Panc1 (cell line): ENCODE measurements at regions not wholly inside any gene's neighbourhood (a gene's known extent, or its start where the extent isn't known, plus 50 kb on each side); places are given as distances from the start of the nearest gene placed in this dataset.

Experiments used
- ATAC-seq: fragments of 200-7000 bp; cut with Tn5 transposase; 2 replicates; pipeline ENCODE4 v1.9.1; 2020; ENCODE audit warnings: mild to moderate bottlenecking, moderate library complexity
- BruUV-seq: library from RNA; stranded (reverse); fragments of 400-500 nt; replicated peaks from 2 replicates; lab custom pipeline; 2021; lab: Mats Ljungman, UMichigan
- CTCF ChIA-PET: fragments of 300-600 bp; sonication (Branson Sonifier 250); formaldehyde crosslinking; loops from one replicate; lab custom pipeline; 2022; ENCODE audit warnings: antibody characterized with exemption; lab: Charles Lee
- POLR2A ChIA-PET: fragments of 300-600 bp; sonication (Branson Sonifier 250); formaldehyde crosslinking; loops from one replicate; lab custom pipeline; 2022; ENCODE audit warnings: antibody characterized with exemption; lab: Charles Lee
- DNase-seq: peaks from one replicate; pipeline ENCODE4 v3.0.0-alpha.2; 2010; ENCODE audit warnings: low read depth, low spot score
- H3K27ac ChIP-seq: 2 replicates; pipeline ENCODE4 v1.5.1; 2011; ENCODE audit warnings: mild to moderate bottlenecking, low read length, inconsistent platforms
- H3K27me3 ChIP-seq: fragments of 200-500 bp; sonication (Bioruptor generic); 2 replicates; pipeline ENCODE4 v1.6.0; 2014; ENCODE audit warnings: low read length, inconsistent platforms; ENCODE audit not compliant: control insufficient read depth, insufficient read depth
- H3K36me3 ChIP-seq: fragments of 200-500 bp; sonication (Bioruptor generic); 2 replicates; pipeline ENCODE4 v1.5.1; 2014; ENCODE audit warnings: inconsistent platforms, mild to moderate bottlenecking, low read length, moderate library complexity; ENCODE audit not compliant: control insufficient read depth, insufficient read depth
- H3K4me1 ChIP-seq: 2 replicates; pipeline ENCODE4 v1.5.1; 2011; ENCODE audit warnings: inconsistent platforms, mild to moderate bottlenecking, low read length, moderate library complexity; ENCODE audit not compliant: control insufficient read depth, insufficient read depth
- H3K4me3 ChIP-seq, 2 experiments: 2 replicates each; pipeline ENCODE4 v1.5.1; 2011 to 2012; ENCODE audit warnings: low read depth in 2 of 2, low read length in 2 of 2, mild to moderate bottlenecking in 2 of 2, inconsistent platforms in 1 of 2, moderate library complexity in 1 of 2
- H3K9me3 ChIP-seq: fragments of 200-500 bp; sonication (Bioruptor generic); 2 replicates; pipeline ENCODE4 v1.5.1; 2014; ENCODE audit warnings: low read depth, mild to moderate bottlenecking, inconsistent platforms, low read length, moderate library complexity; ENCODE audit not compliant: control insufficient read depth, insufficient read depth
- CTCF ChIP-seq: fragments of 450-650 bp; IDR thresholded peaks from 2 replicates; pipeline ENCODE4 v1.5.1; 2017; ENCODE audit warnings: mild to moderate bottlenecking
- POLR2AphosphoS5 ChIP-seq: IDR thresholded peaks from 2 replicates; pipeline ENCODE4 v1.6.1; 2012; ENCODE audit warnings: mild to moderate bottlenecking, low read depth, low read length, moderate library complexity
- REST ChIP-seq, 2 experiments: IDR thresholded peaks; 2 replicates each; pipeline ENCODE4 v1.6.1; 2011 to 2012; ENCODE audit warnings: low read depth in 2 of 2, control low read depth in 1 of 2, low read length in 1 of 2, mild to moderate bottlenecking in 1 of 2, moderate library complexity in 1 of 2; ENCODE audit not compliant: insufficient read depth in 1 of 2
- SIN3A ChIP-seq: IDR thresholded peaks from 2 replicates; pipeline ENCODE4 v1.6.1; 2012; ENCODE audit warnings: low read depth, mild to moderate bottlenecking, low read length, moderate library complexity, borderline replicate concordance; ENCODE audit not compliant: insufficient read depth
- TCF7L2 ChIP-seq: IDR thresholded peaks from 2 replicates; pipeline ENCODE4 v1.6.1; 2011; ENCODE audit warnings: mild to moderate bottlenecking, low read depth, low read length, inconsistent platforms
- in situ Hi-C: cut with HindIII; loops from 2 replicates; pipeline ENCODE4 v1.10.0; 2016; ENCODE audit warnings: low sequenced_read_pairs, low pct_unique_long_range_greater_than_20kb
- intact Hi-C: fragments of 100-400 bp; cut with micrococcal nuclease; formaldehyde crosslinking; loops from one replicate; pipeline ENCODE4 v1.10.0; 2022; ENCODE audit not compliant: unreplicated experiment

DNA sequence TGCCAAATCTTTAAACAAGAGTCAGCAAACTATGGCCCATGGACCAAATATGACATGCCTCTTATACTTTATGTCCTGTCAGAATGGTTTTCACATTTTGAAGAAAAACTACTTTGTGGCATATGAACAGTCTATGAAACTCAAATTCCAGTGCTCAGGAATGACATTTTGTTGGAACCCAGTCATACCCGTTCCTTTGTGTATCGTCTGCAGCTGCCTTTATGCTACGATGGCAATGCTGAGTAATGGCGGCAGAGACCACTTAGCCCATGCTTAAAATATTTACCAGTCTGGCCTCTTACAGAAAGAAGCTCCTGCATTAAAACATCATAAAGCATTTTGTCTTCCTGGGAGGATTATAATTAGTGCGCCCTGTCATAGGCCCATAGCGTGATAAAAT lies 140.5 kb upstream of the FHL2 start:
- Histone ChIP-seq H3K9me3 (no peaks in the 10 kb centered on the region), H3K4me3 (no peak overlapping the region), H3K27me3 (no peaks in the 10 kb centered on the region), H3K27ac (no peak overlapping the region), H3K4me1 (no peaks in the 10 kb centered on the region), H3K36me3 (no peaks in the 10 kb centered on the region)
- in situ Hi-C loops: no loop called here
- intact Hi-C loops: no loop called here
- CTCF ChIA-PET: no interaction called here
- TF ChIP-seq TCF7L2 (no peak), SIN3A (no peak), CTCF (no peak), REST (IDR thresholded peaks at IDR 0.05; ENCODE audit: insufficient read depth in 1 of 2, low read depth in 2 of 2, low read length in 1 of 2) (no peak), POLR2AphosphoS5 (no peak)
- ATAC-seq (no peak), DNase-seq (no peak)
- POLR2A ChIA-PET: no interaction called here
- BruUV-seq: no TSS peak

- no peaks in the 10 kb centered on the region for H3K27me3 ChIP-seq
- ATAC-seq (no peak), DNase-seq (no peak)
- no TSS peak for BruUV-seq
- ChIA-PET POLR2A (no interaction called here), CTCF (no interaction called here)
- H3K4me1 ChIP-seq: no peaks in the 10 kb centered on the region
- no peak for TF ChIP-seq REST (IDR thresholded peaks at IDR 0.05; ENCODE audit: insufficient read depth in 1 of 2, low read depth in 2 of 2, low read length in 1 of 2)
- no peak for TF ChIP-seq POLR2AphosphoS5
- no peak for TF ChIP-seq CTCF
- TF ChIP-seq TCF7L2: no peak
- no peak for TF ChIP-seq SIN3A
- in situ Hi-C loops (no loop called here), intact Hi-C loops (no loop called here)
- H3K36me3 ChIP-seq: no peaks in the 10 kb centered on the region
- H3K9me3 ChIP-seq: no peaks in the 10 kb centered on the region
- no peak overlapping the region for H3K27ac ChIP-seq
- no peak overlapping the region for H3K4me3 ChIP-seq
These were observed 140.0 kb upstream of the FHL2 start for GRCh38 chr2:105538840-105539239.
